GM18867 (cell line): ENCODE measurements at regions not wholly inside any gene's neighbourhood (a gene's known extent, or its start where the extent isn't known, plus 50 kb on each side); places are given as distances from the start of the nearest gene placed in this dataset.
A peak's percentile ranks its signal among the peaks of the same experiment; 100 is the strongest.

ENCODE experiments used
- ATAC-seq: cut with Tn5 transposase; IDR thresholded peaks from one replicate; pipeline ENCODE4 v1.9.1; 2021; ENCODE audit warnings: mild to moderate bottlenecking, moderate library complexity; ENCODE audit not compliant: unreplicated experiment

DNA sequence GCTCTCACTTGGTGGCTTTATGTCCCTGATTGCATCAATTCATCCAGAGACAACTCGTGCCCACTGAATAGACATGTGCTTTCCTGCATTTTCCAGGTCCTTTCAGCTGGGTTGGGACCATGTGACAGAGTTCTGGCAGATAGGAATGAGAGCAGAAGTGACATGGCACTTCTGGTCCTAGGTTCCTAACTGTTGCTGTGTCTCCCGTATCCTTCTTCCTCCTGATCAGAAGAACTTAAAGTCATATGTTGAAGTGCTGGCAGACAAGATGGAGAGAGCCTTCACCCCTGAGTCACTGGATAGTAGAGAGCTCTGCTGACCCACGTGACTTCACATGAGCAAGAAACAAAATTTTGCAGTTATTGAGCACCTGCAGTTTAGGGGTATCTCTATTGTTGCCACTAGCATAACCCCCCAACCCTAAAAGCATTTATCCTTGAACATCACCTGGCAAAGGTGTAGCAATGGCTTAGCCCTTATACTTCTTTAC, 80.0 kb downstream of the NREP start:
- ATAC-seq = no peak

DNA sequence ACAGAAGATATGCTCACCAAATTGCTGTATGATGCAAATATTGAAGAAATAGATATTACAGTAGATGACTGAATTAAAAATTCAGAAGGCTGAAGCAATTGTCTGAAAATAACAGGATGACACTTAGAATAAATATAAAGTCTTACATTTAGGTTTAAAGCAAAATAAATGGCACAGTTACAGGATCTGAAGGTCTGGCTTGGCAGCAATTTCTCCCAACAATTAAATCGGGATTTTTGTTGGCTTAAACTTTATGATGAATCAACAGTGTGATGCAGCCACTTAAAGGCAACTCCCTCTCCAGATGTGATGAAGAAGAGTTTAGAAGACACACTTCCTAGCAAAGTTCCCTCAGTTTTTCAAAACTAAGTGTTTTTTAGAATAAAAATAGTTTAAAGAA, 80.5 kb downstream of the NREP start:
- no peak for ATAC-seq

DNA sequence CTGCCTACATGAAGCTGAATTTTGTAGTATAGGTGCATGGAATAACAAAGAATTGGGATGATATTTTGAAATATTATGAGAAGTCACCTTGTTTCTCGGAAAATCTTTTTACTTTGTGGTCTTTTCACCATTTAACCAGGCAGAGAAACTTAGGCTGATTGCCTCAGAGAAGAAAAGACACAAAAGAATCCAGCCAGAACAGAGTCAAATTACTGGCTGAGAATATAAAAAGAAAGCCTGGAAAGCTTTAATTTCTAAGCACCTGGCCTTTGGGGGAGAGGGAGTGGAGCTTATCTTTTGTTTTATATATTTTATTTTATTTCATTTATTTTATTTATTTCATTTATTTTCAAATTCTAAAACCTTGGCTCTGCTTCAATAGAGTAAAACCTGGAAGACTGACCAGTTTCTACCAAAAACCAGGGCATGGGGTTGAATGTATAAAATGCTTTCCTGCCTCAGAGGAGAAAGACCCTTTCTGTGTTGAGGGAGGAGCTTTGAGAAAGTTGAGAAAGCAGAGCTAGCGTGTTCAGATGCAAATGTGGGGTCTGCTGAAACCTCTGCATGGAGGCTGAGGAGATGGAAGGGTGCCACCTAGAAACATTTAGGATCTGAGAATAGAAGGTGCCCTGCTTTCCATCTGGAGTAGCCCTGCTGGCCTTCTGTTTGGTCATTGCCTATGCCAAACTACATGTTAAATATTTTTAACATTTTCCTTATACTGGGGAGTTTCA, 81.6 kb downstream of the NREP start:
- ATAC-seq = no peak

DNA sequence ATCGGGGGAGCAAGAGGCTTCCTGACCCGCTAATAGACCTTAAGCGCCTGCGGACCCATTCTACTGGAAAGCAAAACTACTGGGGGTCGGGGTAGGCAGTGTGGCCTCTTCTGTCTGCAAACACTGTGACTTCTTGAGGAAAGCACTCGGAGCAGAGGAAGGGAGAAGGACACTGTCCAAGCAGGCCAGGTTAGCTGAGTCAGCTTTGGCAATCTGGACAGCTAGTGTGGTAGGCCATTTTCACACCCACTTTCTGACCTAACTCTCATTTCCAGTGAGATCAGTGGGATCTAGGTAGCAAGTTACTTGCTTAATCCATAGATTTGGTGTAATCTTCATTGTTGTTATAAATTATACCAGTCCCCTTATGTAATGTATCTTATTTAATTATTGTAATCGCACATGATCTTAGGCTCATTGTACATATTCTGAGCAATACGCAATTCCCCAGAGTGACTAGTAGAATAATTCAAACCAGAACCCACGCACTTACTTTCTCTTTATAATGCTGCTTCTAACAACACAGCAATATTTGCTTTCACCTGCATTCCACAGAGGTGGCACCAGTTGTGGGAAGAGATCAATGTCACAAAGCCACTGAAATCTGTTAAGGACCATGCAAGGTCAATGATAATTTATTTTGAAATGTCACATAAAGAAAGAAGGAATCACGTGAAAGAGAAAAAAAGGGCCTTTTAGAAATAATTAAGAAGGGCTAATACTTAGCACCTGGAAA, 82.9 kb downstream of the NREP start:
- ATAC-seq = no peak

DNA sequence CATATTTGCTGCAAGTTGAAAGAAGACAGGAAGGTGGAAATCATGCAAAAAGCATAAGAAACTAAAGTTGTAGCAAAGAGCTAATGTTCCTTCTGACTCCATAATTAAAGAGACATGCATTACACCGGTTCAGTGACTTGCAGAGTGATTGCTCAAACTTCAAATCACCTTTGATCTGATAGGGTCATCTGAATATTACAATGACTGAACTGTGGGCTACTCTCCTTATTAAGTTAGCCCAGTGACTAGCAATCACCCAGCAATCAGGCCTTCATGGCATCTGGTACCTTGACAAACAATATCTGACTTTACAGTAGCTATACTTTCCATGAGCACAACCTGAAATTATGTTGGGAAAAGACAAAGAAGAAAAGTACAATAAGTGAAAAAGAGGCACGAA, 84.9 kb downstream of the NREP start:
- no peak for ATAC-seq

DNA sequence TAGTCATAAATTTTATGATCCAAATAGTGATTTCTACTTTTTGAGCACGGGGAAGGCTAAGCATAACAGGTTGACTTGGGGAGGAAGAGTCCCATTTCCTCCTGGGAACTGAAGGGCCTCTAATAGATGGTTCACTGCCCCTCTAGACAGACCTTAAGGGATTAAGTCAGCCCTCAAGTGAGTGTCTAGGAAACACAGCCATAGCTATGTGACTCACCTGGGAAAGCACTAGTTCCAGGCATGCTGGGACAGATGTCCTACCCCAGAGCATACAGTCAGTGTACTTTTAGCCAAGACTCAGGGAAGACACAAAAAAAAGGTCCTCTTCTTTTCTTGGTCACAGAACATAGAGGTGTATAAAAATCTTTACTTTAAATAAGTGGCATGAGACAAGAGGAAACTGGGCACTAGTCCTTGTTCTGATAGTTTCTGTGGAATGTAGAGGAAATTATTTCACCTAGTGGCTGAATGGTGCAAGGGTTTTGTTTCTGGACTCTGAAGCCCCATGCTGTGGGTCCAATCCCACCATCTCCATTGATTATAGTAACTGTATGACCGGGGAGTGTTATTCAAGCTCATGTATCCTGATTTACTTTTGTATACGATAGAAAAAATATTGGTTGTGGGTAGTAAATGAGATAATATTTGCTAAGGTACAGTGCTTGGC, 86.0 kb downstream of the NREP start:
- ATAC-seq = no peak

DNA sequence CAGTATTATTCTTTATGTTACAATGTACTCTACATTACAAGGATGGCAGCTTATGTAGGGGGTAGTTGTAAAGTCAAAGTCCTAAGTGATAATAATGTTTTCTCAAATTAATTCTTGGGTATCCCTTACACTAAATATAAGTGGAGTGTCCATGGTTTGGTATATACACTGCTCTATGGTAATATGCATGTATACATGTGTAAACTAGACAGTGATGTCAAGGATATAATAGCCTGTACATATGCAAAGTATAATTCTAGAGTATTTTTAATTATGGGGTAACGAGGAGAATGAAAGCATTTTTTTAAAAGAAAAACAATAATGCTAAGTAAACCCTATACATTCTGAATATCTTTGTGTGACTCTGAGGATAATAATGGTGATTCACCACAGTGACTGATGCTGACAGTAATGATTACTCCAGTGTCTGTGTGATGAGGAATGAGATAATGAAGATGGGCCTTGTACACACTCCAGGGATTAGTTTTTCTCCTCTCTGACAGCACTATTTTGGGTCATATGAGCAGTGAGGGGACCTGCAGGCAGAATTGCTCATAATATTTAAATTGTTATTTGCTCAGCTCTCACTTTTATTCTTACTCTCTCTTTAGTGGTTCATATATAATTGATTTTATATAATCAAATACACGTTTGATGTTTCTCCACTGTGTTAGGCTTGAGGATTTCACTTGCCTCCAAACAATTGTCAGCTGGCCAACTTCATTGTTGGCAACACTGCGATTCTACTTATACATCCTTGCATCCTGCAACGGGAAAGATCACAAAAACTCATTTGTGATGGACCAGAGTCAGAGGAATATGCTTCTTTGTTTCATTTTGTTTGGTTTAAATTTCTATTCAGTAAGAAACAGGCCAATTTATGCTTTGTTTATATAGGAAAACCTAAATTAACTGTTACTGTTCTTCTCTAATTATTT, 88.2 kb downstream of the NREP start:
- no peak for ATAC-seq

DNA sequence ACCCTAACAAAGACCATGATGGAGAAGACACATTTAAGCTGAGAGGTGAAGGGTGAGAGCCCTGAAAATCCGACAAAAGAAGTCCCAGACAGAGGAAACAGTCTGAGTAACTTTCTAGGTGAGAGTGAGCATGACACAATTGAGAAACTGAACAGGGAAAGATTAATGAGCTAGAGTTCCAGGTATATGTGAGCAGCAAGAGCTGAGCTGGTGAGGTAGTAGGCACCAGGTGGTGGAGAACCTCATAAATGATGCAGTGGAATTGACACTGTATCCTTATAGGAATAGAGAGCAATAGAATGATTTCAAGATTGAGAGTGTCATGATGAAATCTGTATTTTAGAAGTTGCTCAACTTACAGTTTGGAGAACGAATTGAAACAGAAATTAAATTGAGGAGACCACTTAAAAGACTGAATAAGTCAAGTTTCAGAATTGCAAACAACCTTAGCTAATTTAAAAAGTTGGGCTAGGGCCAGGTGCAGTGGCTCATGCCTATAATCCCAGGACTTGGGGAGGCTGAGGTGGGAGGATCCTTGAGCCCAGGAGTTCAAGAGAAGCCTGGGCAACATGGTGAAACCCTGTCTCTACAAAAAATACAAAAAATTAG, 89.8 kb downstream of the NREP start:
- ATAC-seq = peak; percentile 61

DNA sequence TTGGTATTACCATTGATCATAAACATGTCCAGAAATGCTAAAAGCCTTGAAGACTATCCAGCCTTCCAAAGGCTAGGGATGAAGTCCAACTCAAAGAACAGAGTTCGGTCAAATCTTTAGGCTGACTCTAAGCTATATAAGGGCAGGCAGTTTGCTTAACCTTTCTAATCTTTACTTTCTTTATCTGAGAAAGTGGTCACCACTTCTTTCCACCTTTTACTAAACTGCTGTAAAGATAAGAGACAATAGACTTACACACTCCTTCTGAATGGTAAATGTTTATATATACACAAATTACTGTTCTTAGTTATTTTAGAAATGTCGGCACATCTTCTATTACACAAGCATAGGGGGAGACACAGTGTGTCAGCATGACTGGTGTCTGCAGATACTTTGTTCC, 100.4 kb downstream of the NREP start:
- ATAC-seq = no peak

DNA sequence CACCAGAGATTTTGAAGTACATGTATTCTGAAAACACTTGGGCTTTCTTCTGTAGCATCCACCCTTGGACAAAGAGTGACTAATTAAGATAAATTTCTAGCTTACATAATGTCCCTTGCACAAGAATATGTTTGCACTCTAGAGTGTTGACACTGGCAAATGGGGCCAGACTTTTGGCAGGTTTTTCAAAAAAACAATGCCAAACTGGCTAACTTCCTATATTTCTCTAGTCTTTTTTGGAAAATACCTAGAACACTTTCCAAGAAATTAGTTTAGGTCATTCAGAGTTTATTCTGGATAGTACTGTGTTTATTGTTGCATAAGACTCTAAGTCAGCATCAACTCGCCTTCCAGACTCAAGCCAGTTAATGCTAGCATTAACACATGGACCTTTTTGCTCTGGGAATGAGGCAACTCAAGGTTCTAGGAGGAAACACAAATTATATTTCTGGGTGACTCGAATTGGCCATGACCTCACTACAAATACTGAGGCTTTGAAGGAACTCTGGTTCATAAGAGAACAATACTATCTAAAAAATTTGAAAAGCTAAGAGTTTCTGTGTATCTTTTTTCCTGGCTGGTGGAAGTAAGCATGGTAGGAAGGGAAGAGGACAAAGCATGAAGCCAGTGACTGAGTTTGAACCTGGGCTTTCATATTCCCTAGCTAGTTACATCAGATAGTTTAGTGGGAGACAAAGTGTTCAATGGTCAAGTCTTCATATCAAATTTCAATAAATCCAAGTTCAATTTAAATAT, 101.6 kb downstream of the NREP start:
- ATAC-seq = no peak

DNA sequence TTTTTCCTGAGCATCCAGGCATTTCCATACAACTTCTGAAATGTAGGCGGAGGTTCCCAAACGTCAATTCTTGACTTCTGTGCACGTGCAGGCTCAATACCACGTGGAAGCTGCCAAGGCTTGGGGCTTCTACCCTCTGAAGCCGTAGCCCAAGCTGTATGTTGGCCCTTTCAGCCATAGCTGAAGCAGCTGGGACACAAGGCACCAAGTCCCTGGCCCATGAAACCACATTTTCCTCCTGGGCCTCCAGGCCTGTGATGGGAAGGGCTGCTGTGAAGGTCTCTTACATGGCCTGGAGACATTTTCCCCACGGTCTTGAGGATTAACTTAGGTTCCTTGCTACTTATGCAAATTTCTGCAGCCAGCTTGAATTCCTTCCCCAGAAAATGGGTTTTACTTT, 103.6 kb downstream of the NREP start:
- ATAC-seq = no peak

DNA sequence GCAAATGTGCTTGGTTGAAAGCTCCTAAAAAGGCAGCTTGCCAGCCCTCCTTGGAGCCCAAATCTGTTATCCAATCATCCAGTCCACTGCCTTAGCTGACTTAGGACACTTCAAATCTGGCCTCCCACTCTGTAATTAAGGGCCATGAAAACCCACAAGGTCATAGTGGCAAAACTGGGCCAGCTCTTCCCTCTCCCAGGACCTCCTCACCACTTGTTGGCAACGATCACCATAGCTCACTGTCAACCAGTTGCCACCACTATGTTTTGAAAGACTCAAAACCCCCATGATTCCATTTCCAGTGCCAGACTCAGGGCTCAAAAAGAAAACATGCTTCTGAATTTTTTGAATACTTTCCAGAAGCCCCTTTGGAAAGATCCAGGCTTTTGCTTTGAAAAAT, 107.5 kb downstream of the NREP start:
- ATAC-seq = no peak

DNA sequence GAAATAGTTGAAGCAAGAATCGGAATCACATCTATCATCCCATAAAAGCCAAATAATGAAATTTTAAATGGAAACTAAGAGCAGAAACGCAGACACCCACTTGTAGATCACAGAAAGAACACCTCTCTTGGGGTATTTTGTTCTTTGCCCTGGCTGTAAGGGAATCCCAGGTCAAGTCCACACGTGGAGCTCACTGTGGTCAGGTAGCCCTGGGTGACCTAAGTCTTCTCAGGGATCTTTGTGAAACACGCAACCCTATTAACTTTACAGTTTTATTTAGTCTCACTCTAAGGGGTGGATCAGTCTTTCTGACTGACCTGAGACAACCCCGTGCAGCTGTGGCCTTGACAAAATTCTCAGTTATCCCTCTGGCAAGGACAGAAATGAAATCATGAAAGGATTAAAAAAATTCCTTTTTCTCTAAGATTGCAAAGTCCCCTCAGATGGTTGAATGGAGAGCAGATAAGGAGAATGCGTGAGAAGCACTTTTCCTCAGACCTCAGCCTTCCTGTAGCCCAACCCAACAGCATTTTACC, 111.6 kb downstream of the NREP start:
- no peak for ATAC-seq

DNA sequence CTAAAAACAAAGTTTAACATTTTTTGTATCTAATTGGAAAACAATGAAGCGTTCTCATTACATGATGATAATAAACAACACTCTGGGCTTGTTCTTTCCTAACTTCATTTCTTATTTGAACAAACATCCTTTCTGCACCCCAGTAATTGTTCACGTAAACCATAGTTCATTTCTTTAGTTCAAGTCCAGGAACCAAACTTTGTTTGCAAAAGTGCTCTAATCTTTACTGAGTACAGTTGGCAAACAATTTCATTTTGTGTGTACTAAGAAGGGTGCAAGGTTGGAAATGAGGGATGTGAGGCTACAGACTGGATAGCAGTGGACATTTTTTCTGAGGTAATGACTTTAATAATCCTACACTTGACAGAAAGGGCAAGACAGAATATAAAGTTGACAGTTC, 113.5 kb downstream of the NREP start:
- ATAC-seq = no peak

DNA sequence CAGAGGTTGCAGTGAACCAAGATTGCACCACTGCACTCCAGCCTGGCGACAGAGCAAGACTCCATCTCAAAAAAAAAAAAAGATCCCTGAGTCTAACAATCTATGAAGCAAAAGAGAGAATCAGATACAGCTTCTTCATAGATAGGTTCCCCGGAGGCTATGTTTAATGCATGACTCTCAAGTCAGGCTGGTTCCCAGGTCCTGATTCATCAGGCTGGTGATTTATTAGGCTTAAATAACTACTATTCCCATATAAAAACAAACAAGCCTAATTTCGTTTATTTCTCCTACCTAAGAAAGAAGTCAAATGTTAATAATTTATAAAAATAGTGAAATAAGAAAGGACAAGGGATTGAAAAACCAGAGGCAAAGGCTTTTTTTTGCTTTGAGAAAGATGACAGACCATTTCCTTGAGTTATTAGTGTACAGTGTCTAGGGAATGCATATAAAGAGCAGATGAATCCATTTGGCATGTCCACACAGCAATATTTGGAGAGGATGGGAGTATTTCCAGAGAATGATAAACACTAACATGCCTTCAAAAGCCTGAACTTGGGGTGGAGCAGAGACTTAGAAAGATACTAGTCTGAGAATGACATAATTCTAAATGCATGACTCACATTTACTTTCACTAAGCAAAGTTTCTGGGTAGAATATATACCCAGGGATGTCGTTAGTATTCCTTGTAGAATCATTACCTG, 115.3 kb downstream of the NREP start:
- ATAC-seq = no peak

DNA sequence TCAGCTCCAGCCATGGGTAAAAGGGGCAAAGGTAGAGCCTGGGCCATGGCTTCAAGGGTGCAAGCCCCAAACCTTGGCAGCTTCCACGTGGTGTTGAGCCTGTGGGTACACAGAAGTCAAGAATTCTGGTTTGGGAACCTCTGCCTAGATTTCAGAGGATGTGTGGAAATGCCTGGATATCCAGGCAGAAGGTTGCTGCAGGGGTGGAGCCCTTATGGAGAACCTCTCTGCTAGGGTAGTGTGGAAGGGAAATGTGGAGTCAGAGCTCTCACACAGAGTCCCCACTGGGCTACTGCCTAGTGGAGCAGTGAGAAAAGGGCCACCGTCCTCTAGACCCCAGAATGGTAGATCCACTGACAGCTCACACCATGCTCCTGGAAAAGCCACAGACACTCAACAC, 117.1 kb downstream of the NREP start:
- no peak for ATAC-seq

DNA sequence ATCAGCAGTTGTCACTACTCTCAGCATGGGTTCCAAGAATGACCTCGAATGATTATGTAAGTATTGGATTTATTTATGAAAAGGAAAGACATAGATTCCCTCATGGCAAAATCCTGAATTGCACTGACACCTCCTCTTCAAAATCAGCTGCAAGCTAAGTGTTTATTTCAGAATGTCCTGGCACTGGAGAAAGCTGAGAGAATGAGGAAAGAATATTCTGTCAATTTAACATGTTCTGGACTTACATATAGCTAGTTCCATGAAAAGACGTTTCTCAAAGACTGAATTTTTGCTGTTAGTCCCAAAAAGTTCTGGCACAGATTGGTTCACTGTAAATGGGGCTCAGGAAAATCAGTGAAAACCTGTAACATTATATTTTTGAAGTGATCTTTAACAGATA, 120.3 kb downstream of the NREP start:
- ATAC-seq = no peak

DNA sequence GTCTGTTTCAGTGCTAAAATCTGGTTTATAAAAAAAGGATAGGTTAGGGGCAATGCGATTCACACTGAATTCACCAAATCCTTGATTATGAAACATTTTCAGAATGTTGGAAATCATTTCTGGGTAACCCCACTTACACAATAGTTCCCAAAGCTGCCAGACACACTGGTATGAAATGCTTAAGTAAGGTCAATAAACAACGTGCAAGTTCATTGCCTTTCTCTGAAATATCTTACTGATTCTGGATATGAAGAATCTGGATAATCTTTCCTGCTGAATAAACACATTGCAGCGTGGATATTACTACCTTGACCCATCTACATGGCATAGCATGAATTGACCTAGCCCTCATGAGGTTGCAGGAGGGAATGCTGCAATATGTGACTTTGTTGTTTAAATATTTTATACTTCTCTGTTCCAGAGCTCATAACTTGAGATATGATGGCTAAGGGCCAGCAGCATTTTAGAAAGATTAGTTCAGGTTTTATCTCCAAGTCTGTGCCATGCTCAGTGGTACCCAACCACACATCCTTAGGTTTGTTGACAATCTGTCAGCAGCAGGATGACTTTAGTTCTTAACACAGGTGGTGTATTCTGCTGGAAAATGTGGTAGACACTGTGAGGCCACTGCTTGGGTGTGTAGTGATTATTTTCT, 121.0 kb downstream of the NREP start:
- no peak for ATAC-seq
